ENCODE measurements at regions not wholly inside any gene's neighbourhood (a gene's known extent, or its start where the extent isn't known, plus 50 kb on each side); places are given as distances from the start of the nearest gene placed in this dataset.

DNA sequence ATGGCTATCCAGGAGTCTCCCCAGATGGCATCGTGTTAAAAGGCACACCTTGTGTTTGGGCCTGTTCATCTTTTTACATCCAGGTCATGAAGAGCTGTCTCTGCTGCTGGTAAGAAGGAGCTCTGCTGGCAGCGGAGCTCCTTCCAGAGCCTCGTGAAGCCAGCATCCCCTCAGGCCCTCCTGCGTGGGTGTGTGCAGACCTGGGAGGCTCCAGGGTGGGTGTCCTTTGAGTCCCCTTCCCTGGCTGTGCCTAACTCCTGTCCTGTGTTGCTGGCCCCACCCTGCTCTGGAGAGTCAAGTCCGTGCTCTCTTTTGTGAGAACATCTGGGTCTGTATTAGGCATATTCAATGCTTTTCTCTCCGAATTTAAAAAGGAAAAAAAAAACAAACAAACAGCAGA is 149.6 kb upstream of the IRX2 start:
- no peak for DNase-seq

DNA sequence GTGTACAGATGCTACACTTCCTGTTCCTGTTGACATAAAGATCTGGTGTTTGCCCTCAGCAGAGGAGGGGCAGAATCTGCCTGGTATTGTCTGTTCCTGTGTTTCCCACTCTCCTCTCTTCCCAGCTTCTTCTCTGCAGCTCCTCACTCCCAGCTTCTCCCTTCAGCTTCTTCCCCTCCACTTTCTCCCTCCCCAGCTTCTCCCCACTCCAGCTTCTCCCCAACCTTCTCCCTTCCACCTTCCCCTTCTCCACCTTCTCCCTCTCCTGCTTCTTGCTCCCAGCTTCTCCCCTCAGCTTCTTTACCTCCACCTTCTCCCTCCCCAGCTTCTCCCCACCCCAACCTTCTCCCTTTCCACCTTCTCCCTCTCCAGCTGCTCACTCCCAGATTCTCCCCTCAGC is 148.9 kb upstream of the IRX2 start:
- DNase-seq = no peak

DNA sequence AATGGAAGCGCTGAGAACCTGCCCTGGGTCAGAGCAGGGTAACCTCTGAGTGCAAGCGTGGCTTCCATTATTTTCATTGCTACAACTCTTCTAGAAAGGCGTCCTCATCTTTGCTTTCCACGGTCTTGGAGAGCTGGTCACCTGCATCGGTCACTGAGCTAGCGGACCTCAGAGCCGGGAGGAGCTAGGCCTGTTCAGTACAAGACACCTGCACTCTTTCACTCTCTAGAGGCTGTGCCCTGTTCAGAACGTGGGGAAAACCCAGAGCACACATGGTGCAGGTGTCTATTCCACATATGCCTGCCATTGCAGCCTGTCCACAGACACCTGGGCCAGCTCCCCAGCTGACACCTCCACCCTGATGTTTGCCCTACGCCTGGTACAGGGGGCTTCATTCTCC is 147.8 kb upstream of the IRX2 start:
- no peak for DNase-seq

DNA sequence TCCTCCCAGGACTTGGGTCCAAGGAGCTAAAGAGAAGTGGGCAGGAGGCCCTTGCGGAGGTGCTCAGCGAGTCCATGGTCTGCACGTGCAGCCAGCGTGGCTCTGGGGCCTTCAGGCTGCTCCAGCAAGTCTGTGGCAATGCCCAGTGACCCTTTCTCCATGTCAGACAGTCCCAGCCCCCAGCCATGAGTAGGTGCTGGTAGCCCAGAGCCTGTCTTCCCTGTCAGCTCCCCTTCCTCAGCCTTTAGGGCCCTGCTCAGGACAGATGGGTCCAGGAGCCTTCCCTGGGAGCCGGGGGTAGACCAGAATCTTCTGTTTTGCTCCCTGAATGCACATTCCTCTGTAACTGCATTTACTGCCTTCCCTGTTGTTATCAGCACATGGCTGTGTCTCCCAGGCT is 147.2 kb upstream of the IRX2 start:
- no peak for DNase-seq

DNA sequence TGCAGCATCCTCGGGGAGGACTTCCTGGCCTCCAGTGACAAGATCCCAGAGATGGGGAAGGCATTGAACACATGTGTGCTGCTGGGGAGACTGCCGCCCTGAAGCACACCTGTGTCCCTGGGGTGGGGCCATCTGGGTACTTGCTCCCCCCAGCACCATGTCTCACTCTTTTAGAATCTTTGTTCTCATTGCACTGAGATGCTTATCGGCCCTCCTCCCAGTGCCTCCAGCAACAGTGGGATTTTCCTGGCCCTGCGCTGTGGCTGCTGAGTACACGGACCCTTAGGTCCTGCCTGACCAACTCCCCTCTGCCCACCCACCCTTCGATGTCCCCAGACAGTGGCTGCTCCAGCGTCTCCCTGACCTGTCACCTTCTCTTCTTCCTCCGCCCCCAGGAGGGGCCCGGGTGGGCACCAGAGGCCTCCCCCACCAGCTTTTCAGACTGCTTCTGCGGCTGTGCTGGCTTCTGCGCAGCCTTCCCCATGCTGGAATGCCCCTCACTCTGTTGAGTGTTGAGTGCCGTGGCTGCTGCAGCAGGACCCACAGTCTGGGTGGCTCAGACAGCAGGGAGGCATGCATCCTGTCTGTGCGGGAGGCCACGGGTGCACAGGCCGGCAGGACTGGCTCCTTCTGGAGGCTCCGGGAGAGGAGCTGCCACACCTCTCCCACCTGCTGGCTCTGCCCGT is 145.9 kb upstream of the IRX2 start:
- DNase-seq = no peak

DNA sequence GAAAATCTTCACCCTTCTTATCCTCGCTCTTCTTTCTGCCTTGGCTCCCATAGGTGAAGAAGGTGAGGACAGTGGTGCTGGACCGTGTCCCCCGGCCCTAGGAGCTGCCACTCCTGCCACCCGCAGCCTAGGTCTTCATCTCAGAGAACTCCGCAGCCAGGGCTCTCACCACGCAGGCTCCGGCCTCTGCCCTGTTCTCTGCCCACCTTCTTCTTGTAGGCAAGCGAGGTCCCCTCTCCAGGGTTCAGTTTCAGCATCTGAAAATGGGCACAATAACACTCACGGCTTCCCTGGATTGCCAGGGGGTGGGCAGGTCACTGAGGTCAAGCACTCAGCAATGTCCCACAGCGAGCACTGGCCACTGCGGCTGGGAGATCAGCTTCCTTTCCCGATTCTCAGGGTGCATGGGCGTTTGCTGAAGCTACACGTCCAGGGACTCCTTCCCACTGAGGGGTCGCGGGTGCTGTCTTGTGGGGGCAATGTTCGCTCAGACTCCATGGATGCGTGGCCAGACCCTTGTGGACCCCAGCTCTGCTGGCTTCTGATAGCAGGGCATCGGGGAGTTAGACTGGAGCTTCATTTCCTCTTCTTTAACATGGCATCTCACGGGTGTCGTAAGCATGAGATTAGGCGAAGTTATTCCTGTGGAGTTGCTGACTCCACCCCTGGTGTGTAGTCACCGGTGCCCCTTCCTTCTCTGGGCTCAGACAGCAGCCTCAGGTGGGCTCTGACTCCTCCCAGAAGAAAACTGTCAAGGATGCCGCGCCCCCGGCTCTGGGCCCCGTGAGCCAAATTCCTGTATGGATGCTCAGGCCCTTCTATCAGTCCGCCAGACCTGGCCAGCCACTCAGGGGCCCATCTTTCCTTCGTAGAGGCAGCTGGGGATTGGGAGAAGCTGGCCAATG is 145.1 kb upstream of the IRX2 start:
- DNase-seq = no peak

DNA sequence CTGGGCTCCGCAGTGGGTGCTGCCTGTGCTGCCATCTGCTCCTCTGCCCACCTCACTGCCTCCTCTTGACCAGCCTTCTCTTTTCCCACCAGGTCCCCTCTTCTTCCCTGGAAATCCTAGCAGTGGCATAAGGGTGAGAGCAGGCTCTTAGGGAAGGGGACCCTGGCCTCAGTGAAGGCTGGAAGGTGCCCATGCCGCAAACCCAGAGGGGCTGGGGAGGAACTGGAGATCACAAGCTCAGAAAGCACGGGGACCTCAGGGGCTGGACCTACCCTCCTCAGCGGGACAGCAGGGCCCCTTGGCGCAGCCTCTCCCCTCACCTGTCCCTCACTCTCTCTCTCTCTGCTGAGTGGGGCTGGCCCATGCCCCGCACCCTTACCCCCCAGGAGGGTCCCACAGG is 144.4 kb upstream of the IRX2 start:
- DNase-seq = no peak

DNA sequence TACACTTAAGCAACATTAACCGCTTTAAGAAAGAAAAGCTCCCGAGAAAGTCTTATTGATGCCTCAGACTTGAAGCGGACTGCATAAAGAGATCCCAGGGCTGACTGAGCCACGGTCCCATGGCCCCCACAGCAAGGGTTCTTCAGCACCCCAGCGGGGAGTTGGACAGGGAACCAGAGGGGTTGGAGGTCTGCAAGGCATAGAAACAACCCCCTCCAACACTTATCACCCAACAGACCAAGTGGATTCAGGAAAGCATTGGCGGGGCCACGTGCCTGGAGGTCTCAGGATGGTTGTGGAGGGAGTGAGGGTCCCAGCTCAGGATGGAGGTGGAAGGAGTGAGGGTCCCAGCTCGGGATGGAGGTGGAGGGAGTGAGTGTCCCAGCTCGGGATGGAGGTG is 143.7 kb upstream of the IRX2 start:
- DNase-seq = no peak

DNA sequence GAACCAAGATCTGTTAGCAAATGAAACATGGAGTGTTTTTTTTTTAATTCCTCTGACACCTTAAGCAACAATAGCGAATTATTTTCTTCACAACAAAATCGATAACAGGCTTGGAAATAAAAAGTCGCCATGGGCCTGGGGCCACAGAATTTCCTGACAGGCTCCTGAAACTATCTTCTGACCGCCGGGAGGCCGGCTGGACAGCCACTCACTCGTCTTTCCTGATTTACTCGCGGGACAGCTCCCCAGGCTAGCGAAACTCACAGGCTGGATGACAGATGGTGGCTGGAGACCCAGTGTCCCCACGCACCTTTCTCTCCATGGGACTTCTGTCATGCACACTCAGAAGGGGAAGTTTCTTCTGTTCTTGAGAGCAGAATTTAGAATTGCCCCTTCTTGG is 143.3 kb upstream of the IRX2 start:
- no peak for DNase-seq

DNA sequence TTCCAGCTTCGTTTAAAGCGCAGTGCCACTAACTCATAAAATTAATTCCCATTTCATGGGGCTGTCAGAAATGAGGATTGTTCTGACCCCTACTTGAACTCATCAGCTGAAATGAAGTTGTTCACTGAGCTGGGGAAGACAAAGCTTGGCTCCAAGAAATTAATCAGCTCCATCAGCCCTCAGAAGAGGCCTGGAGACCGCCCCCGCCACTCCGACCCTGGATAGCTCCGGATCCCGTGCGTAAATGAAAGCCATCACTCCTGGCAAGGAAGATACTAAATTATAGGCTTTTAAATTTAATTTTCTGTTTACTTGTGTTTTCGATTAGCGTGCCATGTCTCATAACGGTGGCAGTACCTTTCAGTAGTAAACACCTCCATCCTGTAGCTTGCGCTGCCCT is 142.8 kb upstream of the IRX2 start:
- DNase-seq = no peak

DNA sequence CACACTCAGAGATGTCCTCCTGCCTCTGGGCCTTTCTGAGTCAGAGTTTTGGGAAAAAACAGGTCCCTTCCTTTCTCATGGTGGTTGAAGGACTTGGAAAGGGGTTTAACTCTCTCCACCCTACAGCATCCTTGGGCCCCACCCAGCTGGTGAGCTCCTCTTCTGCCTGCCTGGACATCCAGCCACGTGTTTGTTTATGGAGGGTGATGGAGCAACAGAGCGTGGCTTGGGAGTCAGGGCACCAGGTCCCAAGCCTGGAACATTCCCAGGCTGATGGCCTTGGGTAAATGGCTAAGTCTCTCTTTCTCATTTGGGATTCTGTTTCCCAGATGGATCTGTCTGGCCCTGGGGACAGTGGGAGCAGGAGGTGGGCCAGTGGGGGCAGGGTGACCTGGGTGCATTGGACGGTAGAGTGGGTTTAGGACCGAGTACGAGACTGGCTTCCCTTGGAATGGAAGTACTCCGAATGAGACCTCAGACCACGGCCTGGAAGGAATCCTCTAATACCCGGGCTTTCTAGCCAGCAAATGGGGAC is 141.1 kb upstream of the IRX2 start:
- no peak for DNase-seq

DNA sequence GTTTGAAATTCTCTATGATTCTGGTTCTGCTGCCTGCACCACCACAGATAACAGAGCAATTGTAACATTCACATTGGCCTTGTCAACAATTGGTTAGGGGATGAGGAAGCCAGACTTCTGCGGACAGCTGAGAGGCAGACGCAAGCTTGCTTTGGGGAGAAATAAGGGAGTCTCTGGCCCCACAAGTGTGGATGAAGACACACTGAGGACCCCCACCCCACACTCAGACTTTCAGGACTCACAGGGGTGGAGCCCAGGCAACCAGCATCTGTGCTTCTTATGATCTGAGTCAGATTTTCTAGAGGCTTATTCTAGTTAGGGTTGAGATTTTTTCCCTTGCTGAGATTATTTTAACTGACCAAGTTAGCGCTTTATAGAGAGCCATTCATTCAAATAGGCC is 140.3 kb upstream of the IRX2 start:
- no peak for DNase-seq

DNA sequence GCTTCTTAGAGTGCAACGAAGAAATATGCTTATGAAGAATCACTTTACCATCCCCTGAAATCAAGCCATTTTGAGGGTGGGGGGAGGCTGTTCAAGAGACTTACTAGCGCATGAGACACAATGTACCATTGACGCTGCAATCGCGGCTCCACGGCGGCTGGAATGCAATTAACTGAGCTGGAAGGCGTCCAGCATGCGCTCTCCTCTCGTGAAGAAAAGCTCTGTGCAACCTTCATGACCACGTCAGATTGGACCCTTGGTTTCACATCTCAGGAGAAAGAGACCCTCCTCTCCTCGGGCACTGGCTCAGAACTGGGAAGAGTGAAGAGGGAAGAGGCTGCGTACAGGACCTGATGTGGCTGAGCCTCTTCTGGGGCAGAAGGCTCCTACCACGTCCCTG is 138.5 kb upstream of the IRX2 start:
- no peak for DNase-seq

DNA sequence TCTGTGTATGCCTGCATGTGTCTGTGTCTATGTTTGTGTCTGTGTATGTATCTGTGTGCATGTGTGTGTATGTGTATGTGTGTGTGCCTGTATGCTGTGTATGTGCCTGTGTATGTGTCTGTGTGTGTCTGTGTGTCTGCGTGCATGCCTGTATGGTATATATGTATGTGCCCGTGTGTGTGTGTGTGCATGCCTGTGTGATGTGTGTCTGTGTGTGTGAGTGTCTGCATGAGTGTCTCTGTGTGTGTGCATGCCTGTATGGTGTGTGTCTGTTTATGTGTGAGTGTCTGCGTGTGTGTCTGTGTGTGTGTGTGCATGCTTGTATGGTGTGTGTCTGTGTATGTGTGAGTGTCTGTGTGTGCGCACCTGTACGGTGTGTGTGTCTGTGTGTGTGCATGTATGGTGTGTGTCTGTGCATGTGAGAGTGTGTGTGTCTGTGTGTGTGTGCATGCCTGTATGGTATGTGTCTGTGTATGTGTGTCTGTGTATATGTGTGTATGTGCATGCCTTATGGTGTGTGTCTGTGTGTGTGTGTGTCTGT is 137.1 kb upstream of the IRX2 start:
- no peak for DNase-seq

DNA sequence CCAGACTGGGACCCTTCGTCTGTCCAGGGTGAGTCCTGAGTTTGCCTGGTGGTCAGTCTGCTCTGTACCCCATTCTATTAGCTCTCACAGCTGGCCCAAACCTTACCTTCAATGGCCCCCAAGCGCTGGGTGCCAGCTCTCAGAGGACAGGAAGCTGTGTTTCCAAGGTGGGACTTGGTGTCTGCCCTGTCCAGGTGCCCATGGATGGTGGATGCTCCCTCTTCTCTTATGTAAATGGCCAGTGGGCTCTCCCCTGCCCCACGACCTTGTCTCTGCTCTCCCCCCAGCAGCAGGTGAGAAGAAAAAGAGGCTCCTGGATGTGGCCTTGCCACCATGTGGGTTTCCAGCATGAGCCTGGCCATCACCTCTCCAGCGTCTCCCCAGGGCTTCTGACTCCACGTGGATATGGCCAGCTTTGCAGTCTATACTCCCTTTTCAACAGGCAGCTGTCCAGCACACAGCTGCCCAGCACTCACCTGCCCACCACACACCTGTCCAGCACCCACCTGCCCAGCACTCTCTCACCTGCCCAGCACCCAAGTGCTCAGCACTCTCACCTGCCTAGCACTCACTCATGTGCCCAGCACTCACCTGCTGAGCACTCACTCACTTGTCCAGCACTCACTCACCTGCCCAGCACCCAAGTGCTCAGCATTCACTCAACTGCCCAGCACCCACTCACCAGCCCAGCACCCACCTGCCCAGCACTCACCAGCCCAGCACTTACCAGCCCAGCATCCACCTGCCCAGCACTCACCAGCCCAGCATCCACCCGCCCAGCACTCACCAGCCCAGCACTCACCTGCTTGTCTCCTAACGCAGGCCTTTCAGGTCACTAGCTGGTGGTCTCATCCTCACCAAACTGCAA is 136.2 kb upstream of the IRX2 start:
- DNase-seq = no peak

DNA sequence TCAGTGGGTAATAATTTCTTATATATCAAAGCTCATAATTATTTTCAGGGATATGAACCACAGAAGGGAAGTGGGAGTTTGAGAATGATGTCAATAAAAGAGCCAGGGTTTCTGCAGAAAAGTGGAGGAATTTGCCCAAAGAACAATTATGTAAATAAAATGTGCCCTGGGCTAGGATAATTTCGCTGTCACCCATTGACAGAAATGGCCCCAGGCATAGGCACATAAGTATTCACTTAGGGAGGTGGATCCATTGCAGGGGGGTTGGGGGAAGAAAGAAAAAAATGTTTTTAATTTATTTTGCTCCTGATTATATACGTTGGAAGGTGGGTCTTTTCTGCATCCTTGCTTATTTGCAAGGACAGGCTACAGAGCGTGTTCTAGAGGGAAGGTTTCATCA is 135.1 kb upstream of the IRX2 start:
- no peak for DNase-seq

DNA sequence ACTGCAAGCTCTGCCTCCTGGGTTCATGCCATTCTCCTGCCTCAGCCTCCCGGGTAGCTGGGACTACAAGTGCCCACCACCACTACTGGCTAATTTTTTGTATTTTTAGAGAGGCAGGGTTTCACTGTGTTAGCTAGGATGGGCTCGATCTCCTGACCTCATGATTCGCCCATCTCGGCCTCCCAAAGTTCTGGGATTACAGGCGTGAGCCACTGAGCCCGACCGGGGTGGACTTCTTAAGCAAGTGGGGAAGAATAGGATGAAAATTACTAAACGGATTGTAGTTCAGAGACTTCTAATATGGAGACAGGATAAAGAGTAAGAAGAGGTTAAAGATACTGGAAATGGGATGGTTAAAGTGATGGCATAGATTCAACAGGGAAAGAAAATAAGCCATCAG is 132.3 kb upstream of the IRX2 start:
- no peak for DNase-seq

DNA sequence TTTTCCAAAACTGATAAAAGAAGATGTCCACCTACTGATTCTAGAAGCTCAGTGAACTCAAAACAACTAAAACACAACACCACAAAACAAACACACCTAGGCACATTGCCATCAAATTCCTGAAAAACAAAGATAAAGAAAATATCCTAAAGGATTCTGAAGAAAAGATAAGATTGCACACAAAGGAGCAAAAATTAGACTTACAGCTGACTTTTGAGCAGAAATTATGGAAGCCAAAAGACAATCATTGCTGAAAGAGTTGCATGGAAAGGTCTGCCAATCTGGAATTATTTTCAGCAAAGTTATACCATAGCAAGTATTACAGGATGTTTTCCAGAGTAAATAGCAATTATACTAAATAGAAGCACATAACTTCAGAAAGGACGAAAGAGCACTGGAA is 128.2 kb upstream of the IRX2 start:
- DNase-seq = no peak

DNA sequence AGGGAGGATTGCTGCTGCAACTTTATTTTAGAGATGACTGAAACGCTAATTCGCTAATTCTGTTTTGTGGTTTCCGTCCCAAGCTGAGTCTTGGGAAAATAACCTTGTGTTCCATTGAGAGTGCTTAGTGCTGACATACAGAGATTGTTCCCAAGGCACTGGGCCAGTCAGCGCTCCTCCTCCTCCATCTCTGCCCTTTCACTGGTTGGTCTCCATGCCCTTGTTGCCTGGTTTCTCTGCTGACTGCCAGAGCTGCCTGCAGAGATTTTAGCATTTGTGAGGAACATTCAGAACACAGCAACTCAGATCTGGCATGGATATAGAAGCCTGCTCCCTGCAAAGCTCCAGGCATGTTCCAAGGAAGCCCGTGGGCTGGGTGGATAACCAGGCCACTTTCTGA is 126.0 kb upstream of the IRX2 start:
- DNase-seq = no peak

DNA sequence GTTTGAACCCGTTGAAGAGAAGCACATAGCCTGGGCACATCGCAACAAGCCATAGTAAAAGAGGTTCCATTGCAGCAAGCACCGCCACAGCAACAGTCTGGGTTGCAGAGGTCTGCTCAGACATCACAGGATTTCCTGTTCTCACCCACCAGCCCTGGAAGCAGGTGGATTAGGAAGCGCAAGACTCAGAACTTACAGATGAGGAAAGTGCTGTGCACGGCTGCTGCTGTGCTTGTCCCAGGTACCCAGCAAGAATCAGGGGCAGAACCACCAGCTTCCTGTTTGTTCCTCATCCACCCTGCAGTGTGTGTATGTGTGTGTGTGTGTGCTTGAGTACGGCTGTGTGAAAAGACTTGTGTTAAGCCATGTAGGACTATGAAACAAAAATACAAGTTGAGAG is 124.7 kb upstream of the IRX2 start:
- no peak for DNase-seq

DNA sequence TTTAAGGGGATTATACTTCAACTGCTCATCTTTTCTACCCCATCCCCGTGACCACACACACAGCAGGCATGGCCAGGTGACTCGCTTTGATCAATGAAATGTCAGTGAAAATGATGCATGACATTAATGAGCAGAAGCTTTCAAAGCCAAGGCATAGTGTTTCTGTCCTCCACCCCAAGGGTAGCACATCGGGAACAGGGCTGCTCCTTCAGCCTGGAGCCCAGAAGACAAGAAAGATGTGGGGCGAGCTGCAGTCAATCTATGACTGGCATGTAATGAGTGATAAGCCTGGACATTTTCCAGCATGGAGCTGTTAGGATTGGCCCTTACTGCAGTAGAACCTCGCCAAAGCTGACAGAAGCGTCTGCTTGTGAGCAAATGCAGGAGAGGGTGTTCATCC is 122.6 kb upstream of the IRX2 start:
- no peak for DNase-seq

DNA sequence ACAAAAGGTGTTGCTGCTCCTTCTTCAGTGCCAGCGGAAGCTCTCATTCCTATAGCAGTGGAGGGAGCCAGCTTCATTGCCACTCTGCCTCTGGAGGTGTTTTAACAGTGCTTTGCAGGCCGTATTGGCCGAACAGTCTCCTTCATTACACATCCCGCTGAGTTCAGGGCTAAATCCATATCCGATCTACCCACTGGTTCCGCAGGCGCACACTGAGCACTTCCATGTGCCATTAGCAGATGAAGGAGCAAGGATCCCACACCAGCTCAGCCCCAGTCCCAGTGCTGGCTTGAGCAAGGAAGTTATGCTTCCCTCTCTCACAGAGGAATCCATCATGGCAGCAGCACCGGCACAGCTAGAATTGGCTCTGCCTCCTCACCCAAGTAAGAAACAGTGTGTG is 121.2 kb upstream of the IRX2 start:
- DNase-seq = no peak

DNA sequence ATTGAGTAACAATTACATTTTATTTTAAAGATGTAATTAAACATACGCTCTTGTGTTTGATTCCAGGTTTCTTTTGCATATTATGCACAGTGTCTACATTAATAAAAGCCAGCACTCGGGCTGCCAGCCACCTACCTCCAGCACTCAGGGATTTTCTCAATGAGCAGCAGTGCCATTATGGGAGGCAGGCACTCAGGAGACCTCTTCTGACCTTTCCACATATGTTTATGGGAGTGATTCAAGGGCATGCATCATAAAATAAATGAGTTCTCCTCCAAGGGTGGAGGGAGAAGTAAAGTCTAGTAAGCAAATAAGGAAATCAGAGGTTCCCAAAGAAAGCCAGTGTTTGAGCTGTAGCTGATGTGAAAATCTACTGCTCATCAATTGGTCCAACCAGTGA is 119.8 kb upstream of the IRX2 start:
- DNase-seq = no peak
